ENCODE measurements at regions not wholly inside any gene's neighbourhood (a gene's known extent, or its start where the extent isn't known, plus 50 kb on each side); places are given as distances from the start of the nearest gene placed in this dataset.
"Not testable (repeated sequence)": the region's sequence is repeated elsewhere in the genome, so short reads cannot be mapped to it uniquely, and the experiment has no call there.

DNA sequence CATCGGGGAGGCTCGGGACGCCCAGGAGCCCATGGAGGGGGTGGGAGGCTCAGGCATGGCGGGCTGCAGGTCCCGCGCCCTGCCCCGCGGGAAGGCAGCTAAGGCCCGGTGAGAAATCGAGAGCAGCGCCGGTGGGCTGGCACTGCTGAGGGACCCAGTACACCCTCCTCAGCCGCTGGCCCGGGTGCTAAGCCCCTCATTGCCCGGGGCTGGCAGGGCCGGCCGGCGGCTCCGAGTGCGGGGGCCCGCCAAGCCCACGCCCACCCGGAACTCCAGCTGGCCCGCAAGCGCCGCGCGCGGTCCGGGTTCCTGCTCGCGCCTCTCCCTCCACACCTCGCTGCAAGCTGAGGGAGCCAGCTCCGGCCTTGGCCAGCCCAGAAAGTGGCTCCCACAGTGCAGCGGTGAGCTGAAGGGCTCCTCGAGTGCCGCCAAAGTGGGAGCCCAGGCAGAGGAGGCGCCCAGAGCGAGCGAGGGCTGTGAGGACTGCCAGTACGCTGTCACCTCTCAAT is 195.0 kb upstream of the PIK3R1 start:
- not testable (repeated sequence) for DNase-seq

DNA sequence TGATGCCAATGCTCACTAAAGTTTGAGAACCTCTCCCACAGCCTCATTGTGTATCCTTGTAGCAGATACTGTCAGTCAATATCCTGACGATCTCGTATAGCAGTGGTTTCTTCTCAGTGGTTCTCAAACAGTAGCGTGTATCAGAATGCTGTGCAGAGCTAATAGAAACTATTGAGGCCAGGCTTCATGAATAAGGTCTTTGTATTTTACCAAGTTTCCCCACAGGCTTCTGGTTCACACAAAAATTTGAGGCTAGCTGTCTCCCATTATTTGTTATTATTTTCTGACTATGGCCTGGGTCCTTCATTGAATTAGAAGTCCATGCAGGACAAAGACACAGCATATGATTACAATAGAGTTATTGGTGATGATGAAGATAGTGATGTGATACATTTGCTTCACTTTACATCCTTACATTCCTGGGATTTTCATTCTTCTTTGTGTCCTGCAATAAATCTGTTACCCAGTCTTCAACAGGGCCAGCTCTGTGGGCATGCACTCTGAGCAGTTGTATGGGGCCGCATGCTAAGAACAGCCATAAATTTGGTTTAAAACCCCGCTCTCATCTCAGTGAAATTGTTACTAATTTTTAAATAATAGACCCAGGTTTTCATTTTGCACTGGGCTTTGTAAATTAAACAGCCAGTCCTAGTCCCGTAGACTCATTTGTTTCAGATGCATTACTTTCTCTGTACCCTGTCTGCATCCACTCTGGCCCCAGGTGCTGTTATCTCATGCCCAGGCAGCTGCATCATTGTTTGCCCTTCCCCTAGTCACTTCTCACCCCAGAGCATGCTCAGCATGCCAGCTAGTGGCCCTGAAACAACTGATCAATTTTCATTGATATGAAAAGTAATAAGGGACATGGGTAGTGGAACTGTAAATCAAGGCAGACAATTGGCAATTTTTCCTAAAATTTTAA is 199.9 kb upstream of the PIK3R1 start:
- DNase-seq: no peak

DNA sequence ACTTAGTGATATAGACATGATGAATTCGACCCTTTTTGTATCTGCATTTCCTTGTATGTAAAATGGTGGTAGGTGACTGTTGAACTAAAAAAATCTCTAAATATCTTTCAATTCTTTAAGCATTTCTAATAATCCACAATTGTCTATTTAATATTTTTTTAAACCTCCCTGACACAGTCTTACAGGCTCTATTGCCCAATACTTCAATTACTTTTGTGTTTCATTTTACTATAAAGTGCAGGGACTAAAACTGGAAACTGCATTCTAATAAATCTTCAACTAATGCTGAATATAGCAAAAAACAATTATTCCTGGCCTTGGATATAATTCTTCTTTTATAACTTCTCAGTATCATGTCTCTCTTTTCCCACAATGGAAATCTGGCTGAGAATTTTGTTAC is 202.7 kb upstream of the PIK3R1 start:
- DNase-seq: no peak

DNA sequence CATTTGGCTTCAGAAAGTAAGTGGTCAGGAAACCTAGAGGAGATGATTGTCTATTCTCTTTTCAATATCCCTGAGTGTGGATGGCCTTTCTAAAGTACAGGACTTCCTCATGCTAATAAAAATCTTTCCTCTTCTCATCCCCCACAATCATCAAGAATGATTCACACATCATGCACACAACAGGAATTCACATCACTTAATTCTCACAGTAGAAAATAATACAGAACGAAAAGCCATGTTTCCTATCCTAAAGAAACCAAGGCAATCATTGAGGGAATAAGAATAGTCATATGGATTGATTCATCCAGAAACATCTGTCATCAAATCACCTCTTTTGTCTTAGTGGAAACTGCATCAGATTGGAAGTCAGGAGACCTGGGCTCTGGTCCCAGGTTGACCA is 203.1 kb upstream of the PIK3R1 start:
- no peak for DNase-seq

- DNase-seq: no peak
Observed at GRCh38 chr5:68011801-68012200, 203.8 kb upstream of the PIK3R1 start.

GRCh38 chr5:68011259-68011760 is 204.2 kb upstream of the PIK3R1 start:
- DNase-seq: no peak

- DNase-seq: no peak
Observed at GRCh38 chr5:68010740-68011139, 204.8 kb upstream of the PIK3R1 start.

DNA sequence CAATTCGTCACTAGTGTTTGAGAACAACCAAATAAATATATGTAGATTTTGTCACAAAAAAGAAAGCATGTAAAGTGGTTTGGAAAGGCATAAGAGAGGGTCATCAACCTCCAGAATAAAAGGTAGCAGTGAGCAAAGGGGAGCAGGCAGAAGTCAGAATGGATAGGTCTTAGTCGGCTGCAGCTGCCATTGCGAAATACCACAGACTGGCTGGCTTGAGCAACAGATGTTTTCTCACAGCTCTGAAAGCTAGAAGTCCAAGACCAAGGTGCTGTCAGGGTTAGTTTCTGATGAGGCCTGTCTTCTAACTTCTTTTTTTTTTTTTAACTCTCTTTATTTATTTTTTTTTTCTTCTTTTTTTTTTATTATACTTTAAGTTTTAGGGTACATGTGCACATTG is 208.1 kb upstream of the PIK3R1 start:
- no peak for DNase-seq

DNA sequence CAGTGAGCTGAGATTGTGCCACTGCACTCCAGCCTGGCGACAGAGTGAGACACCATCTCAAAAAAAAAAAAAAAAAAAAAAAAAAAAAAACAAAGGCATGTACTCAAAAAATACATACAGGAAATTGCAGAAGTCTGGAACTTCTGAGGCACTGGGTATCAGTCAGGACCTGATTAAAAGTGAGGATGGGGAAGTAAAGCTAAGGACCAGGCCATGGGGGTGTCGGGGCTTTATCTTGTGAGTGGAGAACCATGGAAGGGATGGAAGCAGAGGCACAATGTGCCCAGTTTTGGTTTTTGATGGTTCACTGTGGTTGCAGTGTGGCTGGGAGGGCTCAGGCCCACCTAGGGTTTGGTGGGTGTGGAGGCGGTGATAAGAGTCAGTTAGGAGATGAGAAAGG is 212.7 kb upstream of the PIK3R1 start:
- DNase-seq: no peak

- no peak for DNase-seq
Observed at GRCh38 chr5:68000805-68001204, 214.8 kb upstream of the PIK3R1 start.

DNA sequence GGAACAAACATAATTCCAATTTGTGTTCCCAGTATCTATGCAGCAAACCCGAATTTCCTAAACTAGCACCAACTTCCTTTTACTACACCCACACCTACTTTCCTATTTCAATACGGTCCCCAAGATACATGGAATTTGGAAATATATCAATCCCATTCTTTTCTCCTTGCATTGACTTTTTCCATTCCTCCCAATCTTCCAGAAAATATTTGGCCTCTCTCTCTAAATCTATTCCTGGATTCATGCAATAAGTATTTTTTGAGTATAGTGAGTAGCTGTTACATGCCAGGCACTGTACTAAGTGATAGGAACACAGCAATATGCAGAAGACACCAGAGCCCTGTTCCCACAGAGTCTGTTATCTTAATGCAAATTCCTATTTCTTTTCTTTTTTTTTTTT is 216.2 kb upstream of the PIK3R1 start:
- DNase-seq: no peak

GRCh38 chr5:67998709-67999261 is 216.8 kb upstream of the PIK3R1 start:
- DNase-seq: peak; percentile 42

DNA sequence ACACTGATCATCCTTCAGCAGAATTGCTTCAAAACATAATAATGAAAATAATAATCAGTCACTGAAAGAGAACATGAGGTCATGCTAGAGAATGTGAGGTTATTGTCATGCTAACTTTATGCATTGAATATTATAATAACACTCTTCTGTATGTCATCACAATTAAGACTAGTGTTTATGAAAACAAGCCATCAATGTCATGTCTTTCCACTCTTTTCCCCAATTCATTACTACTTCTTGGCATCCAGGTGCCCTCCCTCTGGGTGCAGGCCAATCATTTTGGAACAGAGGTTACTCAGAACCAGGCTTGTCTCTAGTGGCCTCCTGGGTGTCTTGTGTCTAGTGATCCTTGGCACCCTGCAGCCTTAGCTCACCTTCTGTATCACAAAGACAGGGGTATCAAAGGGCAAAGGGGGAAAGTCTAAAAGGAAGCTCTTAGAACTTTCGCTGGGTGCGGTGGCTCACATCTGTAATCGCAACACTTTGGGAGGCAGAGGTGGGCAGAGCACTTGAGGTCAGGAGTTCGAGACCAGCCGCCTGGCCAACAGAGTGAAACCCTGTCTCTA is 217.6 kb upstream of the PIK3R1 start:
- no peak for DNase-seq

- DNase-seq: no peak
Observed at GRCh38 chr5:67997148-67997547, 218.4 kb upstream of the PIK3R1 start.

- DNase-seq: peak; percentile 24
Observed at GRCh38 chr5:67996596-67996995, 219.0 kb upstream of the PIK3R1 start.

GRCh38 chr5:67992923-67993322 is 222.6 kb upstream of the PIK3R1 start:
- DNase-seq: no peak

GRCh38 chr5:67989456-67989855 is 226.1 kb upstream of the PIK3R1 start:
- no peak for DNase-seq

DNA sequence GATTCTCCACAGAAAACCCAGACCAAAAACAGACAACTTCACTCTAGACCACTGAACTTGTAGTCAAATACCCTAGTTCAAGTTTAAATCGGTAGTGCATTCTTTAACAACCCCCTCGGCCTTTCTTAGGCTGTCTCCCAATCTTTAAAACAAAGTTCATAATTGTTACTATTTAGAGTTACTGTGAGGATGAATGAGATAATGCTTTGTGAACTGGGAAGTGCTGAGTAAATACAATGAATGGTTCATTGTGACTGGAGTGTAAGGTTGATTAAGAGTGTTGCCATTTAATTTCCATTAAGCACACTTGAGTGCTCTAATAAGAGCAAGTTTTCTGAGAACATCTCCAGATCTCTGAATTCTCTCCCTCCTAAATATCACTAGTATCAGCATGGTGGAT is 228.8 kb upstream of the PIK3R1 start:
- no peak for DNase-seq

DNA sequence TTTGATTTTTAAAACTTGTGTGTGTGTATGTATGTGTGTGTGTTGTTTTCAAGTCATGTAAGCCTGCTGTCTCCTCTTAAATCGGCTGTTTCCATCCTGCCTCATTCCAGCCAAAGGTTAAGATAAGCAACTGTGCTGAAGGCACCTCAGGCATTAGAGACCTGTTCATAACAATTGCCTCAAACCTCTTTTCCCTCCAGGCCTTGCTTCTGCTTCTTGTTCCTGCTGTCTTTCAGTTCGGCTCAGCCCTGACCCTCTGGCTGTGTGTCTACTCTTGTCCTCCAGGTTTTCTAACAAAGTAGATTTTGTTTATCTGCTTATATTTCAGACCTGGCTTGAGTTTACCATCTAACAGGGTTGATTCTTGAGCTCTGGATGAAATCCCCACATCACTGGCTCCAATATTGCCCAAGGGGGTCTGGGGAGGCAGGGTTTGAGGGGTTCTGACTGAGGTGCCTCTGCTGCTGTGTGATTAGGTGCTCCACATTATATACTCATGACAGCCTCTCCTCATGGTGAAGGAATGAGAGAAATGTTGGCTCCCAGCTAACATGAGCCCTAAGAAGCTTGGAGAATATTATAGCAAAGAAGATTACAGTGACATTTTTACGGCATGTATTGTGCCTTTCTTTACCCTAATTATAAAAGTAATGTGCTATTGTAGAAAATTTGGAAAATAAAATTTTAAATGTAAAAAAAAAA is 229.7 kb upstream of the PIK3R1 start:
- no peak for DNase-seq

DNA sequence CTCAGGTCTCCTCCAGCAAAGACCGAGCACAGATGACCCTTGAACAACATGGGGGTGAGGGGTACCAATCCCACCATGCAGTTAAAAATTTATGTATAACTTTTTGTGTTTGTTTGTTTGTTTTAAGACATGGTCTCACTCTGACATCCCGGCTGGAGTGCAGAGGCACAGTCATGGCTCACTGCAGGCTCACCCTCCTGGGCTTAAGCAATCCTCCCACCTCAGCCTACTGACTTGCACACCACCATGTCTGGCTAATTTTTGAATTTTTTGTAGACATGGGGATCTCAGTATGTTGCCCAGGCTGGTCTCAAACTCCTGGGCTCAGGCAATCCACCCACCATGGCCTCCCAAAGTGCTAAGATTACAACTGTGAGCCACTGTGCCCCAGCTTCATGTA is 231.0 kb upstream of the PIK3R1 start:
- DNase-seq: no peak

DNA sequence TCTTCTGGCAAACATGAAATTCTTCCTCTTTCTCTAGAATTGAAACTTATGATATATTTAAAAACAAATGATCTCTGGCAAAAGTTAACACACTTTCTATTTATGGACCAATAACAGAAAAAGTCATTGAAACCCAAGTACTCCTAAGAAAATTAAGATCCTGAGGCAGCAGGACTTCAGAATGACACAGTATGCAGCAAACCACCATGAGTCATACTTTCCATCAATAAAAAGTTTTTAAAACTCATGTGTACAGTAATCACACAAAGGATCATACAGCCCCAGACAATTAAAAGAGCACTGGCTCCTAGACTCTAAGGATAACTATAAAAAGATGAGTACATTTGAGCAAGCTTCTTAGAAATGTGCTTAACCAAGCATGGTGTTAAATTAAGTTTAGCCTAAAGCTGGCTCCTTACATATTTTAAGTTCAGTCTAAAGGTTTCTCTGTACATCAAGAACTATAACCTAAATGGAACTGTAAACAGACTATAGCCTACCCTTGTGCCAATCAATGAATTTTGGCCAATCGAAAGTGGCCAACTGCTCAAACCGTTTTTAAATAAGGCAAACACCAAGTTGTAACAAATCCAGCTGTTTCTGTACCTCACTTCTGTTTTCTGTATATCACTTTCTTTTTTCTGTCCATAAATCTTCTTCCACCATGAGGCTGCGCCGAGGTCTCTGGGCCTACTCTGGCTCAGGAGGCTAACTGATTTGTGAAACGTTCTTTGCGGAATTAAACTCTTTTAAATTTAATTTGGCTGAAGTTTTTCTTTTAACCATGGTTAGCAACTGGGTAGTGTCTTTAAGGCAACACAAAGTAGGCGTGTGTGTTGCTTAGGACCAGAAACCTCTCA is 232.1 kb upstream of the PIK3R1 start:
- DNase-seq: no peak

DNA sequence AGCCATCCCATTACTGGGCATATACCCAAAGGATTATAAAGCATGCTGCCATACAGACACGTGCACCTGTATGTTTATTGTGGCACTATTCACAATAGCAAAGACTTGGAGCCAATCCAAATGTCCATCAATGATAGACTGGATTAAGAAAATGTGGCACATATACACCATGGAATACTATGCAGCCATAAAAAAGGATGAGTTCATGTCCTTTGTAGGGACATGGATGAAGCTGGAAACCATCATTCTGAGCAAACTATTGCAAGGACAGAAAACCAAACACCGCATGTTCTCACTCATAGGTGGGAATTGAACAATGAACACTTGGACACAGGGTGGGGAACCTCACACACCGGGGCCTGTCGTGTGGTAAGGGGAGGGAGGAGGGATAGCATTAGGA is 233.4 kb upstream of the PIK3R1 start:
- DNase-seq: not testable (repeated sequence)

Data from NCI-H2029 (cell line).